Muscle of arm (tissue), 1 donor: ENCODE measurements at regions not wholly inside any gene's neighbourhood (a gene's known extent, or its start where the extent isn't known, plus 50 kb on each side); places are given as distances from the start of the nearest gene placed in this dataset.
"Not testable (repeated sequence)": the region's sequence is repeated elsewhere in the genome, so short reads cannot be mapped to it uniquely, and the experiment has no call there.

Experiments
- DNase-seq: peaks from one replicate; pipeline ENCODE4 v3.0.0-alpha.2; 2013

DNA sequence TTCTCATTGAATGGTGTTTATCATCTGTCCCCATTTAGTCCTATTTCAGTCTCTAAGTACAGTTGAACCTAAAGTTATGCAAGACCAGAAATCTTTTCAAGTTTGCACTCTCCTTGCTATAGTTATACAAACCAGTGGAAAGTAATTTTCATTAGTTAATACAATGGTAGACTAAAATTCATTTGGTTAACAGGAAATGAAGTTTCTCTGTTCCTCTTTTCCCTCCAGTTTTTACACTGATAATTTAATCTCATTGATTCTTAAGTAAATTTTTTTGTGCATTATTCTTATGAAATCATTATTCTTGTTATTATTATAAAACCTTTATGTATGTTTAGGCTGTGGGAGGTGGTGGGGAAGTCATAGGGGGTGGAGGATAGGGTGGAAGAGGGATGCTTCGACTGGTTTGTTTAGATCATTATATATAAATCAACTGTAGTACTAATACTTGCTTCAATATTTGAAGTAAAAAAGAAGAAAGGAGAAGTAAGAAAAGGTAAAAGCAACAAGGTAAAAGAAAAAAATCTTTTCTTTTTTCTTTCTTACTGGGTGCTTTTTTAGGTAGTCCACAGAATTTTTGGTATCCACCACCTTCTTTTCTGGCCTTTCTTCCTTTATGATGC is 104.1 kb downstream of the GPR85 start:
- no peak for DNase-seq

DNA sequence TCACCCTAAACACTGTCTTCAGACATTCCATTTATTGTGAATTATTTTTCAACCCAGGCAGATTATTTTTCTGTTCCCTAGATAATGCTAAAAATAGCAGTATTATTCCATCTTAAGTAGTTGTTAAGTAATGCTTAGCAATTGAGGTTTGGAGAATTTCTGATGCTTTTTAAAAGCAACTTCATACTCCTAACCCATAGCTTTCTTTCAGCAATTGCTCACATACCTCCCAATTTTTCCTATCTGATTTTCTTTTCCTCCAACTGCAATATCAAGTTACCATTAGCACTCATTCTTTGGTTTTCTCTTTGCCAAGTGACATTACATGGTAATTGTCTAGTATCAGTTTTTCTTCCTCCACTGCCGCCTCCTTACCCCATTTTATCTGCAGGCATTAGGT is 104.7 kb downstream of the GPR85 start:
- no peak for DNase-seq

DNA sequence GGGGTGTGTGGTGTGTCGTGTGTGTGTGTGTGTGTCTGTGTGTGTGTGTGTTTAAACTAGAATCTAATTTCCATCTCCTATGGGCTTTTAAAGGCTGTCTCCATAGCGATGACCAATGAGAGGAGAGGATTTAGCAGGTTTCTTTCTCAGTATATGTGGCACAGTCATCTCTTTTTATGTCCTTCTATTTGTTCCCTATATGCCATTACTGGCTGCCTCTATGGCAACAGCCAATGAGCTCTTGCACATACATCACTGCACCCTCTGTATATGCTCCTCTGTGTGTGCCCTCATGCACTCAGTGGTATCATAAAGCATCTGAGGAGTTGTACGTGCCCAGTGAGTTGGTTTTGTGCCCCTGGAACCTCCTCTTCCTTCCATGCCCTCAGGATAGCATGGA is 107.6 kb downstream of the GPR85 start:
- DNase-seq, result not testable (repeated sequence)

DNA sequence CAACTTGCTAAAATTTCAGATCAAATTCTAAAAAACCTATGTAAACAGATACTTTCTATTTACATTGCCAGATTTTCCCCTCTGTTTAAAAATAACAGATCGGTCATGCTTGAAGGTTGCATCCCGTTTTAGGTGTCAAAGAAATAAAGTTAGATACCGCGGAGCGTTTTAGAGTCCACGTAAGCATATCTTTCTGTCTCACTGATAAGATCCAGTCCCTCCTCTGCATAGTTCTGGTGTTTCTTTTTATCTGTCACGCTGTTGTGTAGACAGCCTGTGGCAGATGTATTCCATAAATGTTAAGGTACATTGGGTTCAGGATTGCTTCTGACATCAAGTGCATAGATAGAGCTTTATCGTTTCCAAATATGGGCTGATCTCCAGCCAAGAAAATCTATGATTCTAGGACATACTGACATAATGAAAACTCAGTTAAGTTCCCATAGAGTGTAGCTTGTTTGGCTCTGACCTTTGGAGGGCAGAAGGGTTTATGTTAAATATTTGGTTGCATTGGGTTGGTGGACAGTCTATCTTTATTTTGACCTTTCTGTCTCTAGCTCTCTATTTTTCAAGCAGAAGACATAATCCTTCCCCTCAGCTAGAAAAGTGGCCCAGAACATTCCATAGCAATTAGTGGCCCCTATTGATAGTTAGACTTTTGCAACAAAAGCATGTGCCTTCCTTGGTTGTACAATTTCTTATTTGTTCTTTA is 109.2 kb downstream of the GPR85 start:
- DNase-seq, result not testable (repeated sequence)

DNA sequence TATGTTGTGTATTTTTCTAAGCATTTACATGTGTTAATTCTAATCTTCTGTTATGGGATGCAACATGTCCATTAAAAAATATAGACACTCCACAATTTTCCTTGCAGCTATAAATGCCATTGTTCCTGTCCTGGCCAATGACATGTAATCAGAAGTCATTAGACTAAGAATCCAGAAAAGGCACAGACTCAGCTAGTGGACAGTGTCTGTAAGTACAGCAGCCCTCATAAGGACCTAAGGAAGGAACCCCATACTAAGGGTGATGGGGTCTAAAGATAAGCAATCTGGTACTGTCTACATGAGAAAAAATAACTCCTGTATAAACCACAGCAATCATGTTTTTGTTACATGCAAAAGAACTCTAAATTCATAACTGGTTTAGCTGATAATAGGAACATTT is 115.9 kb downstream of the GPR85 start:
- DNase-seq, result no peak

DNA sequence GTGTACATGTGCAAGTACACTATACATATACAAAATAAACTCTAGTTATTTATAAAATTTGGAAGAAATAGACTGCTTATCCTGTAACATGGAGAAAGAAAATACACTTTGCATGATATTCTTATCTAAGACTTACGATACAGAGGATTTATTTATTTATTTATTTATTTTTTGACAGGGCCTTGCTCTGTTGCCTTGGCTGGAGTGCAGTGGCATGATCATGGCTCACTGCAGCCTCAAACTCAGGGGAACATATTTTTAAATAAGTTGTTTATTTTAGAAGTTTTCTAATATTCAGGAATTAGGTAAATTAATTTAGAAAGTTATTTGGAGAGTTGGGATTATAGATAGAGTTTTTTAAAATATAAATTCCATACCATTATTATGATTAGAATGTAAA is 116.7 kb downstream of the GPR85 start:
- DNase-seq, result no peak

DNA sequence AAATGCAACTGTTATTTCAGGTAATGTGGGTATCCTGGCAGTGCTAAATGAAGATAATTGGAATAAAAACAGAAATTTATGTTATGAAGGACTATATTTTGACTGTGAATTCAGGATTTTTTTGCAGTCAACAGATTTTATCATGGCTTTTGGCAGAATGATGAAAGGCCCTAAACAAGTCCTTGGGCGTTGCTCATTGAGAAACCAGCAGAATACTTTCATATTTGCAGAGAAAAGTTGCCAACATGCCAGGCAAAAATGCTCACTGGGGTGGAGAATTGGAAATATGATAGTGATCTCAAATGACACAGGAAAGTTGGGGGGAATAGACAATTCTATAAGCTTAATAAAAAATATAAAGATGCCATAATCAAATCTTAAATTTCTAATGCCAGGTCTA is 121.1 kb downstream of the GPR85 start:
- no peak for DNase-seq

DNA sequence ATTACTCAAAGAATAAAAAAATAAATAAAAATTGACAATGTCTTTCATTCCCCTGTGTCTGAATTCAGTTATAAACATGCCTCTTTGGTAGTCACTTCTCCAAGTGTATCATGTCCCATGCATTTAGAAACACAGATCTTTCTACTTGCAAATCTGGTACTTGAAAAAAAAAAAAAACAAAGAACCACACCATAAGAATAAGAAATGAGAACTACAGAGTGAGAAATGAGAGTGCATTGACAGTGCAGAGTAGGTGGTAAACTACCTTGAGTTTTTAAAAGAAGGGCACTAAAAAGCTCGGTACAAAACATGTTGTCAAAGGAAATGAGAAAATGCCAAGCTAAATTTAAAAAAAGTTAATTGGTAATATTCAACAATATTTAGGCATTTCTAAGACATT is 123.0 kb downstream of the GPR85 start:
- DNase-seq, result no peak

DNA sequence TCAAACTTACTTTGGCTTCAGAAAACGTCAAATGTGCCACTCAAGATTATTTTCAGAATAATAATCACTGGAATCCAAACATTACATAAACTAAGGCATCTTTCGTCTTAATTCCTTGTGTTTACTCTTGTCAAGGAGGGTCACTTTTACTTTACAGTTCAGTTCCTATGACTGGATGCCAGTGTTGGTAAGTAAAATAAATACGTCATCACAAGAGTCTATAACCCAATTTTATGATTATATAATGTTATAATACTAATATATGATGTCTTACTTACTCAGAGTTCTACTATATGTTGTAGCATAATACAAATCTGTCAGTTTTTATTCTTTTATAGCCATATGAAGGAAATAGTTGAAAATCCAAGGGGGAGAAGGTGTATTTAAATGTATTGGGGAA is 123.8 kb downstream of the GPR85 start:
- DNase-seq, result no peak

DNA sequence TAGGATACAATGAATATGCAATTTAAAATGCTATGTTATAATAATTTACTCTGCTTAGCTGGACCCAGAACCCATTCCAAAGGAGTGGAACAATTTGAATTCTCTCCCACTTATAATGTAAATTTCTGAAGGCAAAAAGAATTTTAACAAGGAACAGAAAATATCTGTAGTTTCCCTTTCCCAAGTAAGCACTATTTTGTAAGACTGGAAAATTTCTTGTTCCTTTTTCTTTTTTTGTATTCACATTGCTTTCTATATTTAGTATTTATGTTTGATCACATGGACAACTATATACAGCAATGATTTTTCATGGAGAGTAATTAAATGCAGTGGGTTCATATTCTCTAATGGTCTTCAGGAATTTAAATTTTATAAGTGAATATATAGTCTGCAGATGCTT is 127.4 kb downstream of the GPR85 start:
- DNase-seq, result no peak

DNA sequence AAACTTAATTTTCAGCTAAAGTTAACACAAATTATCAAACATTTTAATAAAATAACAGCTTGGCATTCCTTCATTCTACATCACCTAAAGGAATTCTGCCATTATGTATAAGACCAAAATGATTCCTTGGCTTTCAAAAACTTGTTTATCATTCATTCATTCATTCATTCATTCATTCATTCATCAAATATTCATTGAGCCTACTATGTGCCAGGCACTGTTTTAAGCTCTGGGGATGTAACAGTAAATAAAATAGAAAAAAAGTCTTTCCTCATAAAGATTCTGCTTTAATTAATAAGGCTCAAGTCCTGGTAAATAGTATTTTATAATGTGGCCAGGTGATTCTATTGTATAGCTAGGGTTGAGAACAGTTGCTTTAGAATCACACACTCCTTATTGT is 127.9 kb downstream of the GPR85 start:
- no peak for DNase-seq

DNA sequence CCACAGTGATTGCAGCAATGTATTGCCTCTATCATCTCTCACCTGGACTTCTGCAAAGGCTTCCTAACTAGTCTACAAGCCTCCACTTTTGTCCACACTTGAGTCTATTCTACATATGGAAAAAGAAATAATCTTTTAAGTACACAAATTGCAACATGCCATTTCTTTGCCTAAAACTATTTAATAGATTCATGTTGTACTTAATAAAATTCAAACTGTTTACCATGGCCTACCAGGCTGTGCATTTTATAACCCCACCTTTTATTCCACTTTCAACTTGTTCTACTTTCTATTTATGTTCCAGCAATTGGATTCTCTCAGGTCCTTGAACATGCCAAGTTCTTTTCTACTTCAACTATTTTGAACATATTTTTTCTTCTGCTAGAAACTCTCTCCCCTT is 128.7 kb downstream of the GPR85 start:
- DNase-seq, result no peak

DNA sequence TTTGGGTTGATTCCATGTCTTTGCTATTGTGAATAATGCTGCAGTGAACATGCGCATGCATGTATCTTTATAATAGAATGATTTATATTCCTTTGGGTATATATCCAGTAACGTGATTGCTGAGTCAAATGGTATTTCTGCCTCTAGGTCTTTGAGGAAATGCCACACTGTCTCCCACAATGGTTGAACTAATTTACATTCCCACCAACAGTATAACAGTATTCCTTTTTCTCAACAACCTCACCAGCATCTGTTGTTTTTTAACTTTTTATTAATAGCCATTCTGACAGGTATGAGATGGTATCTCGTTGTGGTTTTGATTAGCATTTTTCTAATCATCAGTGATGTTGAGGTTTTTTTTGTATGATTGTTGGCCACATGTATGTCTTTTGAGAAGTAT is 133.6 kb downstream of the GPR85 start:
- not testable (repeated sequence) for DNase-seq

DNA sequence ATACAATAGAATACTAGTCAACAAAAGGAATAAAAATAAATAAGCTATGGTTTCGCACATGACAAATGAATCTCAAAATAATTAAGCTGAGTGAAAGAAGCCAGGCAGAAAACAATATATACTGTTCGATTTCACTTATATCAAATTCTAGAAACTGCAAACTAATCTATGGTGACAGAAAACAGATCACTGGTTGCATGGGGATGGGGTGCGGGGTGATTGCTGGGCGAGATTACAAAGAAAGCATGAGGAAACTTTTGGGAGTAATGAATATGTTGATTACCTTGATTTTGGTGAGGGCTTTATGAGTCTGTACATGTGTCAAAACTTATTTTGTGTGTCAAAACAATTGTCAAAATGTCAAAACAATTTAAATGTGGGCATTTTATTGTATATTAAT is 135.6 kb downstream of the GPR85 start:
- DNase-seq, result no peak

DNA sequence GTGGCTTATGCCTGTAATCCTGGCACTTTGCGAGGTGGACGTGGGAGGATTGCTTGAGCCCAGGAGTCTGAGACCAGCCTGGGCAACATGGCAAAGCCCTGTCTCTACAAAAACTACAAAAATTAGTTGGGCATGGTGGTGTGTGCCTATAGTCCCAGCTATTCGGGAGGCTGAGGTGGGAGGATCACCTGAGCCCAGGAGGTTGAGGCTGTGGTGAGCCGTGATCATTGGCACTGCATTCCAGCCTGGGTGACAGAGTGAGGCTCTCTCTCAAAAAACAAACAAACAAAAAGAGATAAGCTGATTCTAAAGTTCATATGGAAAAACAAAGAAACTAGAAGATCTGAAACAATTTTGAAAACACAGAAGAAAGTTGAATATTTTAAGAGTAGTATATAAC is 136.9 kb downstream of the GPR85 start:
- DNase-seq, result not testable (repeated sequence)

DNA sequence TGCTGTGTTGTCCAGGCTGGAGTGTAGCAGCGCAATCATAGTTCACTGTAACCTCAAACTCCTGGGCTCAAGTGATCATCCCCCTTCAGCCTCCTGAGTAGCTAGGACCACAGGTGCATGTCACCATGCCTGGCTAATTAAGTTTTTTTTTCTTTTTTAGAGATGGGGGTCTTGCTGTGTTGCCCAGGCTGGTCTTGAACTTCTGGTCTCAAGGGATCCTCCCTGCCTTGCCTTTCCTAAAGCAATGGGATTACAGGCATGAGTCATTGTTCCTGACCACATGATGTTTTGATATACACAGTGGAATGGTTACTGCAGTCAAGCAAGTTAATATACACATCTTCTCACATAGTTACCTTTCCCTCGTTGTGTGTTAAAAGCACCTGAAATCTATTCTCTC is 140.3 kb downstream of the GPR85 start:
- no peak for DNase-seq

DNA sequence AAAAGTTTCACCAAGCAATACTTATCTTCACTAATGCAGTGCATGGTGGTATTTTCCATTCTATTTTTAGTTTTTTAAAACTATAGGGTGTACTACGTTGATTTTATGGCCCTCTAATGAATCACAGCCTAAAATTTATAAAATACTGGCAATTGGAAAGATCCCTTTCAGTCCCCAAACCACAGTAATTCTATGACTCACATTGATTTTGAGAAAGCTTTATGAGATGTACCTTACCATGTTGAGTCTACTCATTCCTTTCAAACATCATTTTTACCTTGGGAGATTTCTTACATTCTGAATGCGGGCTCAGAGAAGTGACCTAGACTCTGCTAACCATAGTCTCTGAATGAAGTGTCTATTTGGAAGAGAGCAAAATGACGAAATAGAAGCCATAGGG is 141.6 kb downstream of the GPR85 start:
- no peak for DNase-seq

DNA sequence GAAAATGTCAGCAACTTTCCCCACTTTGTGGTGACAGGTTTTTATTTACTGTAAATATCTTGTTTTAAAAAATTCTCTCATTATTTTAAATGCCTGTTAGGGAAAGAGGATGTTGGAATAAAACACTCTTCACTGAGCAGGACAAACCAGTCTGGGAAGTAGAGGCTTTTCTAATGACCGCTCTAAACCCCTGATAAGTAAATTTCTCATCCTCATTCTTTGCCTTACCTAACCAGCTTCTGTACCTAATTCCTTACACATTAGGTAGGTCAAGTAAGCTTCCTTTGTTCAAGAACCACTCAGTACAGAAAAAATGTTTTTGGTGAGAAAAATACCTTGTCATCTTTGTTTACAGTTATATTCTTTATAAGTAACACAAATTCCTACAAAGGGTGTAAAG is 143.6 kb downstream of the GPR85 start:
- DNase-seq, result no peak

DNA sequence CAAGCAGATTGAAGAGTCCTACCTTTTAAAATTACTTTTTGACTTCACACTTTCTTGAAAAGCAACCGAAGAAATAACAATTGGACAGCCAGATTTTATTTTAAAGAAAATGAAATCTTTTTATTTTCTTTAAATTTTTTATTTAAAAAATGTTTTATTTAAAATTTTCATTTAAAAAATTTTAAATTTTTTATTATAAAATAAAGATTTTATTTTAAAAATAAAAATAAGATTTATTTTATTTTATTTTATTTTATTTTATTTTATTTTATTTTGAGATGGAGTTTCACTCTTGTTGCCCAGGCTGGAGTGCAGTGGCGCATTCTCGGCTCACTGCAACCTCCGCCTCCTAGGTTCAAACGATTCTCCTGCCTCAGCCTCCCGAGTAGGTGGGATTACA is 144.5 kb downstream of the GPR85 start:
- DNase-seq, result not testable (repeated sequence)

DNA sequence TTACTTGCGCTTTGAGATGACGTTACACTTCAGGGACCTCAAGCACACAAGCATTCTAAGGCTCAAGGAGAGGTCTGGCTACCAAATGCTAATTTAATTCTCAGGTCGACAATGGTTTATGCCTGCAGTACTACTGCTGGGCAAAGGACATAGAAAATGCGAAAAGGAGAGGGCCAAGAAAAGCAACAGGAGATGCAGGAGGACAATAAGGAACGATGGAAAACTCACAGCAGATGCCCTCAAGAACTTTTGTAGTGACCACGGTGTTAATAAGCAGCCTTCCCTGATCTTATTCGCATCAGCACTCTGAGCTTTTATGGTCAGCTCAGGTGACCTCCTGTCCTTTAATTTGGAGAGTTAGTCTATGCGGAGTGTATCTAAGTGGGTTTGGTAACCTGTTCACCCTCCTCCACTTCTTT is 146.3 kb downstream of the GPR85 start:
- DNase-seq, result no peak

DNA sequence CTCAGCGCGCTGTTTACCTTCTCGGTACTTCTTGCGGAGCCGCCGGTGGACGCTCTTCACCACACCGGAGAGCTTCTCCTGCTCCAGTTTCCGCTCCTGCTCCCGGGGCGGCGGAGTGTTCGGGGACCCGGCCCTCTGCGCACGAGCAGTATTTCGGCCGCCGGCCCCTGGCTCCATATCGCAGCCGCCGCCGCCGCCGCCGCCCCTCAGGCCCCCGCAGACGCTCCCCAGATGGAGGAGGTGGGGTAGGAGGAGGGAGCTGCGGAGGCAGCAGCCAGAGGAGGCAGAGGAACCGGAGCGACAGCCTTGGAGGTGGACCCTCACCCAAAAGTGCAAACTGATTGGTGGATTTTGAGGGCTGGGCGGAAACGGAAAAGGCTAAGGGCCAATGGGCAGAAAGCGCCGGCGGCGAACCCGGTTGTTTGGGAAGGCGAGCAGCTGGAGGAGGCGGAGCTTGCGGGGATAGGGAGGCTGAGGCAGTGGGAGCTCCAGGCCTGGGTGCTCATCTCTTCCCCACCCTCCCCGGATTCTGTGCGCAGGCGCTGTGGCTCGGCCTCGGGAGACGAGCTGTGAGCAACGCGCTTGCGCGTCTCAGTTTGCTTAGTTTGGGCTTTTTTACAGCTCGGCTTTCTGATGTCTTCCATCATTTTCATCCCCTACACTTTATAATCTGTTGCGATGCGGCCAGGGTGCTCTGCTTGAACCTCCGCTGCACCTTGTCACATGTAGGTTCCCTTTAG is 146.9 kb downstream of the GPR85 start:
- peak; percentile 100 for DNase-seq

DNA sequence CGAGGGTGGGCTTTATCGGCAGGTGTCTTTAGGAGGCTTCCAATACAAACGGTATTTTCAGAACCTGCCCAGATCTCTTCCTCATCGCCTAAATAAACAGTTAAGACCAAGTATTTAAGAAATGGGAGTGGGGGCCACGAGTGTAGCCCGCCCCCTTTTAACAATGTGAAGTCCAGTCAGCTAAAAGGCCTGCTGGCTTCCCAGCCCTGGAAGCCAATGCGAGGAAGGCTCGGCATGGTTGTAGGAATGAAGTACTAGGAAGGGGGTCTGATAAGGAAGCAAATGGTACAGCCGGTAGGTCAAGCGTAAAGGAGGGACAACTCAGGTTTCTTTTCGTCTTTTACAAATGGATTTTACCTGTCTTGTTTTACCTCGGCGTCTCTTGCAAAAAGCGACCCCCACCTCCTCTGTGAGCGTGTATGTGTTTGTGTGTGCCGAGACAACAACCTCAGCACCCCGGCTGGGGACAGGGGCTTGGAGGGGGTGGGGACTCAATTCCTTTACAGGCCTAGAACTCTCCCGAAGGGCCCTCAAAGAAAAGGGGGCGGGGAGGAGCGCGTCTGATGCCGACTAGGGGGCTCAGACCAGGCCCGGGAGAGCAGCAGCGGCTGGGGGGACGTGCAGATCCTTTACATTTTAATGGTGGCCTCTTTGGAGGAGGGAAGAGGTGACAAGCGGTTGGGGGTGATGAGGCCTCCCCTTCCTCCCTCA is 147.6 kb downstream of the GPR85 start:
- peak; percentile 57 for DNase-seq
